GM21390 (cell line): ENCODE measurements at regions not wholly inside any gene's neighbourhood (a gene's known extent, or its start where the extent isn't known, plus 50 kb on each side); places are given as distances from the start of the nearest gene placed in this dataset.
"Not testable (repeated sequence)": the region's sequence is repeated elsewhere in the genome, so short reads cannot be mapped to it uniquely, and the experiment has no call there.

Source experiments
- ATAC-seq: cut with Tn5 transposase; IDR thresholded peaks from one replicate; pipeline ENCODE4 v1.9.1; 2021; ENCODE audit not compliant: unreplicated experiment

DNA sequence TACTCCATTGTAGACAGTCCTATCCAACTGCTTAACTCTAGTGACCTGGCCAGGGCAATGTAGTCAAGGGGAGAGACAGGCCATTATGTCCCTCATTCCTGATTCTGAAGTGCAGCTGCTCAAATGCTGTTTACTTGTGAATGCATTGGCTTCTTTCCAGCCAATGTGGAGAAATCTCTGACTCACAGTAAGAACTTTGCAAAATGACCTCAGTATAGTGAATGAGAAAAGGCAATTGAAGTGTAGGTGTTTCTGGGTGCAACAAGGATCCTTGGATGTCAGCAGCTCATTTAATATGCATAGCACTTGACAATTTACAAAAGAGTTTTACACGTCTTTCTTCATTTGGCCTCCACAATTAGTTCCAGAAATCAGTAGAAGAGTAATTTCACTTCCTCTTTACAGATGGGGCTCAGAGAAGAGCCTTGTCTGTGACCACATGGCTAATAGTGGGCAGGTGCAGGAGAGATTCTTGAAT lies 367.2 kb downstream of the OSTF1 start:
- peak; percentile 99 for ATAC-seq

DNA sequence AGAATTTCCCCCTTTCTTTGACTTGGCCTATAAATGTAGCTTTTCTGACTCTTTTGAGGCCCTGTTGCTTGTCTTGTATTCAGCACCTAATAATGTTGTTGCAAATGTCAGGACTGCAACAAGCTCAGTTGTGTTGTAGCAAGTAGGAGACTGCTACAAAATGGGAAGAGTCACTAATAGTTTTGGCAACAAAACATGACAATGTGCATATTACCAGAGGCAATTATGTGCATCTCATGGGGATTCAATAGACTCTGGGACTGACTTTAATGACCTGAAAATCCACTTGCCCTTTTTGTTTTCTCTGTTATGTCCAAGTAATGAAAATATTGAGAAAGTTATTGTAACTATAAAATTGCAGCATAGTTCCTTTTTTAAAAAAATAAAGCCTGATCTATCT lies 368.4 kb downstream of the OSTF1 start:
- no peak for ATAC-seq

DNA sequence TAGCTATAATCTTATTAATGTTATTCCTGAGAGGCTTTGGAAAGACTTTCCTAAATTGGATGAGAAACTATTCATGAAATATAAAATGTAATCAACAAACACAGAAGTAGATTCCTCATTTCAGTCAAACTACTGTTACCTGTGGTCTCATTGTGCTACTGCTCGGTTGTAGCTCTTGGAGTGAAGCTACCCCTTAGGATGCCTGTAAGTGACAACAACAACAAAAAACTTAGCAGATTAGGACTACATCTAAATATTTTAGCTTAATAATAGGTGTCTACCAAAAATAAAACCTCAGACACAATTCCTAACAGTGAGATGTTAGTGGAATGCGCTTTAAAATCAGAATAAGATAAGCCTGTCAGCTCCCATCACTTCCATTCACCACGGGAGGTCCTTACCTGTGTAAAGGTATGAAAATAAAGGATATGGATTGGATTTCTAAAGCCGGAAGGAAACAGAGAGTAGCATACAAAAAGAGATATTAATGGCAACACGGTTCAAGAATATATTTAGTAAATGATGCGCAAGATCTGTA lies 369.2 kb downstream of the OSTF1 start:
- ATAC-seq: no peak

DNA sequence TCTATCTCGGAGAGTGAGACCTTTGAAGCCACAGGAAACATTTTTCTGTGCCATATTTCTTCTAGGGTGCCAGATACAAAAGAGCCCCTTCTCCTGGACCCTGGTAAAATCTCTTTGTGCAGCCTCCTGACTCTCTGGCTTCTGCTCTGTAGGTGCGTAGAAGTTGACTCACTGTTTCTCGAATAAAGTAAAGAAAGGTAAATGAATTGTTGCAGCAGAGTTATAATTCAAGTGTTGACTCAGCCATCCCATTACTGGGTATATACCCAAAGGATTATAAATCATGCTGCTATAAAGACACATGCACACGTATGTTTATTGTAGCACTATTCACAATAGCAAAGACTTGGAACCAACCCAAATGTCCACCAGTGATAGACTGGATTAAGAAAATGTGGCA lies 371.0 kb downstream of the OSTF1 start:
- not testable (repeated sequence) for ATAC-seq

DNA sequence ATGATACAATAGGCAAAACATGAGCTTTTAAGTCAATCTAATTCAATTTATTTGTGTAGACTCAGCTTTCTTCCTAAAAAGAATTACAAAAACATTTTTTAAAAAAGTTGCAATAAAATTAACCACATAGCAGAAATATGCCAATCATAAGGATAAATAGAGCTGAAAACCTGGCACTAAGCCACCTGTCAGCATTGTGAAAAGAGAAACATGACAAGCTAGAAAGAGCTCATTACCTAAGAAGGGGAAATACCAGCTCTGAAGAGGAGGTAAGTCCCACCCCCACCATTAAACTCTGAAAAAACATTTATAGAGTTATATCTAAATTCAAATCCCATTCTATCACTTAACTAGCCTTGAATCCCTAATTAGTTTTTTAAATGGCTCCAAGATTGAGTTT lies 372.9 kb downstream of the OSTF1 start:
- ATAC-seq: no peak

DNA sequence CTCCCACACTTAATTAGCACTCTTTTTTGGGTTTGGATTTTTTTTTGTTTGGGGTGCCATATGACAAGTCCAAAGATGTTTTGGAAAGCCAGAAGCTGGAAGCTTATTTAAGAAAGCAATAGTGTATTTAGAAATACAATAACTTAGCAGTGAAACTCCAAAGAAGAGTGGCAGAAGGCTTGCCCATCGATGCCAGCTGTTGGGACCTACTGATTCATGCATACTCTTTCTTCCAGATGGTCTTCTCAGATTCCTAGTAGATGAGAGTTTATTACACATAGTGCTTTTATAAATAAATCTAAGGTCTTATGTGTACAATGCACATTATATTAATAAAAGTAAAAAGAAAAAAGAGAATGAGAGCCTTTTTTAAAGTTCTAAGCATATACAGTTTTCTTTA lies 374.6 kb downstream of the OSTF1 start:
- no peak for ATAC-seq

DNA sequence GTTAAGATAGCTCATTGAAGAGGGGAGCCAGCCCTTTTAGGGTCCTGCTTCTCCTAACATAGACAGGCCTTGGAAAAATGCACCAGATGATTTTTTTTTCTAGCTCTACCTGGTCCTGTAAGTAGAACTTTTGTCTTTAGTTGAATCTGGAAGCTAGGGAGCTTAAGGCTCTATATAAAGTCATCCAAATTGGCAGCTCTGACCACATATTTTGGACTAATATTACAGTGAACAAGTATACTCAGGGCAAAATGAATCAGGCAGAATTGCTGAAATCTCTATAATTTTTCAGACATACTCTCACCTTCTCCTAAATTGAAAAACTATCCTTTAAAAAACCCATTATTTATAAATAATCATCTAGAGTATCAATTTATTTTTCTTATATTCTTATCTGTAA lies 375.6 kb downstream of the OSTF1 start:
- ATAC-seq: no peak

DNA sequence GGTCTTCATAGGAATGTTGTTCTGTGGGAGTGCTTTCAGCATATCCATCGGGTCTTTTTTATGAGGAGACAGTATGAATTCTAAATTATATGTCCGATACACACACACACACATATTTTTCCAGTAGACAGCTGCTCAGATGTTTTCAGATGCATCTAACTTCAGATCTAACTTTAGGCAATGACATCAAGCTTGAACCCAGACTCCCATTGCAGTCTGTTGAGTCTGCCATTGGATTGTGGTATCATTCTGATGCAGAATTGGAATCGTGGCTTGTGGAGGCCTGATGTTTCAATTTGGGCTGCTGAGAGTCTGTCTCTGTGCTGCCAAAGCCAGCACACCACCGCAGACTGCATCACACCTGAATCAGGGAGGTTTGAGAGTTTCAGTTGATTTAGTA lies 376.4 kb downstream of the OSTF1 start:
- no peak for ATAC-seq

DNA sequence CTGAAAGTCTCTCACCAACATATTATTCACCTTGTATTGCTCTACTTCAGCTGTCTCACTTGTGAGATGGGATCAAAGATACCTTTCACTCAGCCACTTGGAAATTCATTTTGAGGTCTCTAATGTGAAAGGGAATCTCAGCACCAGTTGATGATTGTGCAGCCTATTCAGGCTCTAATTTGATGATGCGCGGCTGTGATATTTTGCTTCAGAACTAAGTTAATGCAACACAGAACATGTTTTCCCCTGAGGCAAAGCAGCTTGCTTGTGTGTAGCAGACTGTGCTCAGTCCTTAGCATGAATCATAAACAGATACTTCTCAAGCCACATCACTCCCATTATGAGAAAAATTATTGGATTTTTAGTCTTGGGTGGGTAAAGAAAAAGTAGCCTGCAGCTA lies 378.8 kb downstream of the OSTF1 start:
- no peak for ATAC-seq

DNA sequence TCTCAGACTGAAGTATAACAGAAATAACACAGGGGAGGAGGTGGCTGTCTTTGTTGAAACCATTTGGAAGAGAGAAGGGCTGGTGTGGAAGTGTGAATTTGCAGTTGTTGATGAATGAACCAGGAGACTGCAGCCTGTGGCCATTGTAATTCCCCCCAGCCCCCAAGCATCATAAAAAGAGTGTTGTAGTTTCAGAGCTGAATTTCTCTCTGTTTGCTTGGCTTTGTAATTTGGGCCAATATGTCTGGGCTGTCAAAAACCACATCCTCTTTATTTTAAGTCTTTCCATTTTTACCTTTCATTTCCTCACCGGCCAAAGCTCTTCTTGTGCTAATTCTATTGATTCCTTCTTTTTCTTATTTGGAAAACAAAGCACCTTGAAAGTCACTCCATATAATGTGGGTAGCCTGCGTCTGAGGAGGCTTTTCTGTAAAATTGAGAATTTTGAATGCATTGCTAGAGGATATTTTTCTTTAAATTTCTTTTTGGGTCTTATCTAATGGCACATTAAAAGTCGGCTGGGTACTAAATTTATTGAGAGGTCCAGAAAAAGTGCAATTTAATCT lies 383.3 kb downstream of the OSTF1 start:
- ATAC-seq: no peak

DNA sequence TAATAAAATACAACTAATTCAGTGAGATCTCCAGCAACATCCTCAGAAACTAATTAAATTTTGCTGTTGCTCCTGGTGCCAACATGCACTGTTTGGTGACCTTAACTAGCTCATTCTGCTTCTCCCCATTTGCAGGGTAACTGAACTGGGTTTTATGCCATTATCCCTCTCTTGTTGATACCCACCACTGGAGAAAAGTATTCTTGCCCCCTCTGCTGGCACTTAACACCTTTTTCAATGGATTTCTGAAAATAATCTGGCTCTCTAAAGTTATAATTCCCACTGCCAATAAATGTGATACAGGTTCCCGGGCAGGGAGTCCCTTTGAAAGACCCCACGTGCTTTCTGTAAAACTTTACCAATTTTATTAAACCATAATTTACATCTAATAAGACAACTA lies 394.3 kb downstream of the OSTF1 start:
- no peak for ATAC-seq

DNA sequence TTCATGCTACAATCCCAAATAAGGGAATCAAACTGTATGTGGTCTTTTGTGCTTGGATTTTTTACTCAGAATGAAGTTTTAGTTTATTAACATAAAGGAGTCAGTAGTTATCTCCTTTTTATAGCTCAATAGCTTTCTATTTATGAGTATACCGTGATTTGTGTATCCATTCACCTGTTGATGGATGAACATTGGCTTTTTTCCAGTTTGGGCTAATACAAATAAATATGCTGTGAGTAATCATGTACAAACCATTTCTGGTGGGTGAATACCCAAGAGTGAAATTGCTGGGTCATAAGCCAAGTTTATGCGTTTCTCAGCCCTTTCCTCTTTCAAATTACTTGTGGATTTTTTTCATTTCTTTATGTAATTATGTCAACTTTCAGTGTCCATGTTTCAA lies 395.3 kb downstream of the OSTF1 start:
- no peak for ATAC-seq

DNA sequence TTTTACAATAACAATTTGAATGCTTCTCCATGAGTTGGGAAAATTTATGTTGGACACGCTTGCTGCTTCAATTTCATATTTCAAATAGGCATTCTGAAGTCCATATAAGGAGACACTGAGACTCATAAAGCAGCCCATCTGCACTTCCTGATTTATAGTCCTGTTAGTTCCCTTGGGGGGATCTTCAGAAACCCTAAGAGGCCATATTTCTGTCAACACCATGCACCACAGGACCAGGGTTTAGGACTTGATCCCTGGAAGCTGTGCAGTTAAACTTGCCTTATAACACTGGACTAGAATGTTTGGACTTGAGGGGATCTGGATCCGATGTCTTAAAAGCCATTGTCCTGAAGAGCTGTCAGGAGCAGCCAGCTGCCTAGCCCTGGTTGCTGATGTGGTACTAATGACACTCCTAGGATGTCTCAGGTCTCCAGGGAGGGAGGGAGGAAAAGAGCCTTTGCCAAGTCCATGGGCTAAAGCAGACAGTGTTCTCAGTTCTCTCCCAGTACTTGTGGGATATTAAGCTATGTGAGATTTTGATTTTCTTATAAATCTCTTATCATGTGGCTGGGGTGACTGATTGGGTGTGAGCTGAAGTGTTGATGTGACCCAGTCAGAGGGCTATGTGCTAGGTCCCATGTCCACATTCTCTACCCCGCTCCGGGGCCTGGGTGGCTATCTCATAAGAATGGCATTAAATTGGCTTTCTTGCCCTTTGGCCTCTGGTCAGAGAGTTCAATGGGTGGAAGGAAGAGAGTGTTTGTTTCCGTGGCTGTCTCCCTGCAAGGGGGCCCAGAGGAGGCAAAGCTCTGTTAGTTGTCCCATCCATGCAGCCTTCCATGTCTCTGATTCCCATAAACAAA lies 399.8 kb downstream of the OSTF1 start:
- ATAC-seq: no peak

DNA sequence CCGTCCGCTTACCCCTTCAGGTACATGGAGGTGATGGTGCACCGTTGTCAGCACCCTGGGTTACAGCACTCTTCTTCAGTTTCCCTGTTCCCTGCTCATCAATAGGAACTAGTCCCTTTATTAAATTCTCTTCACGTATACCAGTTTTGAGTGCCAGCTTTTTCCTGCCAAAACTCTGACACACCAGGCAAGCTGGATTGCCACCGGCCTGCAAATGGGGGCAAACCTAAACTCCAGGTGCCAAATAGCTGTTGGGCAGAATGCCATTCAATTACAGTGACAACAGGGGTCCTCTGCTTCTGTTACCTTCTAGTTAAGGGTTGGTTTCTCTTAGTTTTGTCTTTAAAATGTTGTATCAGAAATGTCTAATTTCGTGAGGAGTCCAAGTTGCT lies 400.4 kb downstream of the OSTF1 start:
- ATAC-seq: no peak

DNA sequence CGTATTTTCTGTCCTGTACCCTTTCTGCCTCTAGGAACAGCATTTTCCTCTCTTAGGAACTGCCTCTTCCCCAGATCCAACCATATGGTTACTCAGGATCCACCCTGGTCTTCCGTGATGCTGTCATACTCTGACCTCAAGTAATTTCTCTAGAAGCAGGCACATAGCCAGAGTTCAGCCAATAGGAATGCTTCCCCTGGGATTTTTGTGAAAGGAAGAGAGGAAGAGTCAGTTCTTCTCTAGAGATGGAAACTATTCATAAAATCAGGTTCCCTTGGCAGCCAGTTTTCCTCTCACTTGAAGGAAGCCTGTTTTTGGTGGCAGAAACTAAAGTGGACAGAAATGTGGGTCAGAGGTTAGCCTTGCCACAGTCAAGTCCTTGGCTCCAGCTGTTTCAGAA lies 400.1 kb upstream of the PCSK5 start:
- ATAC-seq: no peak

DNA sequence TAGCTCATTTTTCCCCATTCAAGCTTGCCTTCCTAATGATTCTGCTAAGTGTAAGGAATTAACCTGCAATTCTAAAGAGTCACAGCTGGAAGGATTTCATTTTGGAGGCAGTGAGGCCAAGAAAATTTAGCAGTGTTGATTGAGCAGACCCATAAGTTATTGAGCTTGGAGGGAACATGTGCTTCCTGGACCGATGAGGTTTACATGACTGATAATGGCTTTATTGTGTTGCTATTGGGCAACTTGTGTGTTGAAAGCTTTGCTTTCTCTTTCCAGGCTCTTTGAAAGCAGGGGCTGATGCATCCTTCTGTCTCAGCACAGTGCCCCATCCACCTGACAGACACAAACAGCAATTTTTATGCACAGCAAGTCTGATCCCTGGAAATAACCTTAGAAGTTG lies 398.9 kb upstream of the PCSK5 start:
- no peak for ATAC-seq

DNA sequence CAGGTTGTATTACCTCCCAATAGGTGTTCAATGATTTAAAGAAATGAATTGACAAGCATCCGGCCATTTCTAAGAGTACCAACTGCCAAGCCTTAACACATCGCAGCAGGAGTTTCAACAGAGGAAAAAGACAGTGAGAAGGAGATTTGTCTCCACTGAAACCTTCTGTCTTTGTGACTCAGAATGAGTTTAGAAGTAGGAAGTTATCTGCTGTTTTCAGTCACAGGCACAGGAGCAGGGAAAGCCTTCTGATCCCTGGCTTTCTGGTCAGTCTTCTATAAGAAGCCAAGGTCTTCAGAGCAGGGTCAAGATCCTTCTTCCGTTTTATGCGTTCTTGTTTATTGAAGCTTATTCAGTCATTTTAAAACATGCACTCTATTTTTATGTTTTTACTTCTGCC lies 390.7 kb upstream of the PCSK5 start:
- no peak for ATAC-seq

DNA sequence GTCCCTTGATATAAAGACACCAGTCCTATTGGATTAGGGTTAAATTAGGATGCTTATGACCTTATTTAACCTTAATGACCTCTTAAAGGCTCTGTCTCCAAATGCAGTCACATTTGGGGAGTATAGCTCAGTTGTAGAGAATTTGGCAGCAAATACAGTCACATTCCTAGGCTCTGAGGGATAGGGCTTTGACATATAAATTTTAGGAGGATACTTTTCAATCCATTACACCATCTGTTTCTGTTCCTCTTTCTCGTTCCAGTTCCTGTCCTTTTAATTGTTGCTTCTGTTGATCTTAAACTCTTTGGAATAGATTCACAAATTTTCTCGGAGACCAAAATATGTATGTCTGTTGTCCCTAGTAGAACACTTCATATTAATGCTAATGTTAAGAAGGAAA lies 390.0 kb upstream of the PCSK5 start:
- ATAC-seq: no peak

DNA sequence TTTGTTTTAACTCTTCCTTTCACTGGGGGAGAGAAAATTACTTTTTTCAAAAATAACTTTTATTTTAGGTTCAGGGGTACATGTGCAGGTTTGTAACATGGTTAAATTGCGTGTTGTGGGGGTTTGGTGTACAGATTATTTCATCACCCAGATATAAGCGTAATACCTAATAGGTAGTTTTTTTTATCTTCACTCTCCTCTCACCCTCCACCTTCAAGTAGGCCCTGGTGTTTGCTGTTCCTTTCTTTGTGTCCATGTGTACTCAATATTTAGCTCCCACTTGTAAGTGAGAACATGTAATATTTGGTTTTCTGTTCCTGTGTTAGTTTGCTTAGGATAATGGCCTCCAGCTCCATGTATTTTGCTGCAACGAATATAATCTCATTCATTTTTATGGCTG lies 389.5 kb upstream of the PCSK5 start:
- ATAC-seq: not testable (repeated sequence)

DNA sequence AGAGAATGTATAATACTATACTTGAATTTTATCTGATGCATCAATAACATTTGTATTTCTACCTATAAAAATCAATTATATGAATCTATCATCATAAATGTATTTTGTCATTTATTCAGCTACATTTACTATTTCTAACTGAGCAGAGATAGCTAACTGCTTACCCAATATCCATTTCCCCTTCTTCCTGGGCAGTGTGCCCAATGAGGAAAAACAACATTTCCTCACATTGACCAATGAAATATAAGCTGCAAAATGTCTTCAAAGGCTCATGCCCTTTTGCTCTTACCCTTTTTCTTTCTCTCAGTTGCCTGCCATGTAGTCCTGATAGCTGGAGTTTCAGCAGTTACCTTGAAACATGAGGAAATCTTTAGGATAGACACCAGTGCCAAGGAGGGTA lies 385.8 kb upstream of the PCSK5 start:
- no peak for ATAC-seq

DNA sequence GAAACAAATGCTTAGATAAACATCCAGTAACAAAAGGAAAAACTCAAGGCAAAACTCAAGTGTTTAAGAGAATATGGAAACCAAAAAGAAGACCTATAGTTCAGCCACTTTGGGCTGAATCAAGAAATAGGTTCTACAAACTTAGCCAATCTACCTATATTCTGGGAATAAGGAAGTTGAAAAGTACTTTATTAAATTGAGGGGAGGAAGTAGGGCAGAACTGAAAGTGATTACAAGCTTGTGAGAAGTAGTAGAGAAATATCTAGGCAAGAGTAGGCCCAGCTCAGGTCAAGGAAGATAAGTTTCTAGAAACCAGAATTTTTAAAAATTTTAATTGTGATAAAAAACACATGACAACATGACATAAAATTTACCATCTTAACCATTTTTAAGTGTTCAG lies 384.8 kb upstream of the PCSK5 start:
- ATAC-seq: no peak

DNA sequence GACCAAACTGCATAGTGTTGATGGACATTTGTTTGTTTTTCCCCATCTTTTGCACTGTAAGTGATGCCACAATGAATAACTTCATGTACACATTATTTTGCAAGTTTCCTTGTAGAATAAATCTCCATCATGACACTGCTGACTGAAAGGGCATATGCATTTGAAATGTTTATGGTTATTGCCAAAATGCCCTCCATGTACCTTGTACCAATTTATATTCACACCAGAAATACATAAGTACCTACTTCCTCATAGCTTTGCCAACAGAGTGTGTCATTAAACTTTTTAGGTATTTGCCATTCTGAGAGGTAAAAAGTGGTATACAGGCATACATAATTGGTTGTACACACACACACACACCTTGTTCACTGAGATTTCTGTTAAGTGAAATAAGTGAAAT lies 361.0 kb upstream of the PCSK5 start:
- no peak for ATAC-seq

DNA sequence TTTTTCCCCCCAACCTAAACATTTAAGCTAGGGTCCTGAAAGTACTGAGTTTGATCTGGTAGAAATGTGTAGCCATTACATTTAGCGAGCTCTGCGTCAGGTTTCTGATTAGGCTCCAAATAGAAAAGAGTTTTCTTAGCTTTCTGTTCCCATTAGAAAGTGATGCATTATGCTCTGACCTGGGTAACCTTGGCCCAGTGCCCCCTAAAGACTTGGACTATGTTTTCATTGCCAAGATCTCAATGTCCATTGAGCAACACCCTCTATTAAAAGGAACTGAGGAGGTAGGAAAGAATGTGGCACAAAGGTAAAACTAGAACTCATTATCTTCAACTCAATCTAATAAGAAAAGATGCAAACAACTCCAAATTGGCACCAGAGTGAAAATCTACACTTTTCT lies 358.9 kb upstream of the PCSK5 start:
- ATAC-seq: no peak
